SK-N-SH treated with all-trans-retinoic acid at 6 μM for 48 hours (cell line): ENCODE measurements at regions not wholly inside any gene's neighbourhood (a gene's known extent, or its start where the extent isn't known, plus 50 kb on each side); places are given as distances from the start of the nearest gene placed in this dataset.

Experiments
- ARNTL ChIP-seq: fragments of 450-650 bp; formaldehyde crosslinking; IDR thresholded peaks from 2 replicates; pipeline ENCODE4 v1.5.0; 2020; ENCODE audit warnings: low read depth, mild to moderate bottlenecking, moderate library complexity, borderline replicate concordance
- GLIS3 ChIP-seq: fragments of 250-450 bp; sonication (Bioruptor Pico); IDR thresholded peaks from 2 replicates; pipeline ENCODE4 v1.5.0; 2020; ENCODE audit warnings: mild to moderate bottlenecking, moderate library complexity
- OSR1 ChIP-seq: fragments of 250-450 bp; sonication (Bioruptor Pico); IDR thresholded peaks from 2 replicates; pipeline ENCODE4 v1.8.0; 2022; ENCODE audit warnings: moderate library complexity, mild to moderate bottlenecking, inconsistent platforms
- PATZ1 ChIP-seq: fragments of 250-450 bp; sonication (Bioruptor Pico); IDR thresholded peaks from 2 replicates; pipeline ENCODE4 v1.8.0; 2020; ENCODE audit warnings: mild to moderate bottlenecking, moderate library complexity, borderline replicate concordance
- TCF4 ChIP-seq: fragments of 250-450 bp; sonication (Bioruptor Pico); IDR thresholded peaks from 2 replicates; pipeline ENCODE4 v1.8.0; 2021; ENCODE audit warnings: mild to moderate bottlenecking, moderate library complexity, borderline replicate concordance
- ZC3H10 ChIP-seq: fragments of 250-450 bp; sonication (Bioruptor Pico); IDR thresholded peaks from 2 replicates; pipeline ENCODE4 v1.5.1; 2021; ENCODE audit warnings: mild to moderate bottlenecking, moderate library complexity
- ZNF565 ChIP-seq: fragments of 450-650 bp; formaldehyde crosslinking; conservative IDR thresholded peaks from 2 replicates; pipeline ENCODE4 v1.5.0; 2020; ENCODE audit warnings: low read depth, mild to moderate bottlenecking, moderate library complexity
- ZNF8 ChIP-seq: fragments of 450-650 bp; formaldehyde crosslinking; IDR thresholded peaks from 2 replicates; pipeline ENCODE4 v1.5.0; 2020; ENCODE audit warnings: mild to moderate bottlenecking, moderate library complexity

- TF ChIP-seq OSR1 (no peak), ZNF8 (CRISPR knock-in tag) (no peak), GLIS3 (CRISPR knock-in tag) (no peak), ZC3H10 (no peak), PATZ1 (CRISPR knock-in tag) (no peak), TCF4 (CRISPR knock-in tag) (no peak), ARNTL (CRISPR knock-in tag) (no peak), ZNF565 (no peak)
These were observed 211.5 kb downstream of the AXIN2 start for GRCh38 chr17:65349916-65350315.
